ENCODE measurements at regions not wholly inside any gene's neighbourhood (a gene's known extent, or its start where the extent isn't known, plus 50 kb on each side); places are given as distances from the start of the nearest gene placed in this dataset.
"Not testable (repeated sequence)": the region's sequence is repeated elsewhere in the genome, so short reads cannot be mapped to it uniquely, and the experiment has no call there.

- DNase-seq: no peak
- H3K4me1 ChIP-seq: no peaks in the 10 kb centered on the region
- no peak overlapping the region for H3K4me3 ChIP-seq
- no peaks in the 10 kb centered on the region for H3K36me3 ChIP-seq
- no peaks in the 10 kb centered on the region for H3K9me3 ChIP-seq
- intact Hi-C loops (cut with DNase I; ENCODE audit: low total_unique reads): no loop called here
- H3K27me3 ChIP-seq: no peaks in the 10 kb centered on the region
- H3K27ac ChIP-seq: no peak overlapping the region
- TF ChIP-seq POLR2A (IDR thresholded peaks at IDR 0.05) (no peak), CTCF (IDR thresholded peaks at IDR 0.05) (no peak)
These were observed 1016.0 kb downstream of the SOCS6 start for GRCh38 chr18:71304856-71305255.

GRCh38 chr18:71303743-71304142 lies 1014.9 kb downstream of the SOCS6 start:
- H3K4me3 ChIP-seq; H3K27ac ChIP-seq; H3K27me3 ChIP-seq; DNase-seq; H3K36me3 ChIP-seq; intact Hi-C loops (cut with DNase I; ENCODE audit: low total_unique reads); H3K9me3 ChIP-seq; H3K4me1 ChIP-seq: not testable (repeated sequence)

DNA sequence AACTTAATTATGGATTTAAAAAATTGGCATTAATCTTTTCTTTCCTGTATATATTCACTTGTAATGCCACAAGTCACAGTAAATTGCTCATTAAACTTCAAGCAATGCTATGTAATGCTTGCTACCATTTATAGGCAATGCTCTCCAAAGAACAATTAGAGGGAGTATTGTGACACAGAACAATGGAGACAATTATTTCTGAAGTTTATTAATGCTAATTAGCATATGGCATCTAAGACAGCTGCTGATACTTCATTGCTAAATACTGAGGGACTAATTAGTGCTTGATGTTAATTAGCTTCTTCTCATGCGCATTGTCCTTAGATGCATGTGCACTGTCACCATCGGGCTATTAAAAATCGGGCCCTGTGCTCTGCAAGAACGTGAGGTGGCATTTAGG lies 1012.8 kb downstream of the SOCS6 start:
- no peaks in the 10 kb centered on the region for H3K4me1 ChIP-seq

GRCh38 chr18:71294201-71294600 lies 1005.4 kb downstream of the SOCS6 start:
- H3K4me3 ChIP-seq; H3K4me1 ChIP-seq; DNase-seq; H3K36me3 ChIP-seq; H3K9me3 ChIP-seq; H3K27ac ChIP-seq; intact Hi-C loops (cut with DNase I; ENCODE audit: low total_unique reads); H3K27me3 ChIP-seq: not testable (repeated sequence)

More for the DNA sequence above, 1012.8 kb downstream of the SOCS6 start:
- no peak overlapping the region for H3K4me3 ChIP-seq
- H3K27me3 ChIP-seq: no peaks in the 10 kb centered on the region
- H3K9me3 ChIP-seq: no peaks in the 10 kb centered on the region
- TF ChIP-seq POLR2A (IDR thresholded peaks at IDR 0.05) (no peak), CTCF (IDR thresholded peaks at IDR 0.05) (no peak)
- no peaks in the 10 kb centered on the region for H3K36me3 ChIP-seq
- H3K27ac ChIP-seq: no peak overlapping the region
- no peak for DNase-seq
- intact Hi-C loops (cut with DNase I; ENCODE audit: low total_unique reads): no loop called here

GRCh38 chr18:71293322-71293721 lies 1004.5 kb downstream of the SOCS6 start:
- TF ChIP-seq POLR2A (IDR thresholded peaks at IDR 0.05) (no peak), CTCF (IDR thresholded peaks at IDR 0.05) (no peak)
- H3K27me3 ChIP-seq: no peaks in the 10 kb centered on the region

GRCh38 chr18:71287268-71287667 lies 998.4 kb downstream of the SOCS6 start:
- Histone ChIP-seq H3K27me3 (no peaks in the 10 kb centered on the region), H3K27ac (no peak overlapping the region), H3K36me3 (no peaks in the 10 kb centered on the region), H3K4me3 (no peak overlapping the region), H3K4me1 (no peaks in the 10 kb centered on the region), H3K9me3 (no peaks in the 10 kb centered on the region)
- no peak for DNase-seq
- intact Hi-C loops (cut with DNase I; ENCODE audit: low total_unique reads): no loop called here
- TF ChIP-seq CTCF (IDR thresholded peaks at IDR 0.05): no peak
- no peak for TF ChIP-seq POLR2A (IDR thresholded peaks at IDR 0.05)

More at GRCh38 chr18:71293322-71293721, 1004.5 kb downstream of the SOCS6 start:
- no peak overlapping the region for H3K27ac ChIP-seq
- no peak for DNase-seq
- no peaks in the 10 kb centered on the region for H3K4me1 ChIP-seq
- H3K36me3 ChIP-seq: no peaks in the 10 kb centered on the region
- intact Hi-C loops (cut with DNase I; ENCODE audit: low total_unique reads): no loop called here
- no peaks in the 10 kb centered on the region for H3K9me3 ChIP-seq
- no peak overlapping the region for H3K4me3 ChIP-seq

All from uterus (tissue), 3 donors.